Cerebellar cortex (tissue), 1 donor: ENCODE measurements at regions not wholly inside any gene's neighbourhood (a gene's known extent, or its start where the extent isn't known, plus 50 kb on each side); places are given as distances from the start of the nearest gene placed in this dataset.
"Not testable (repeated sequence)": the region's sequence is repeated elsewhere in the genome, so short reads cannot be mapped to it uniquely, and the experiment has no call there.

Experiments used
- DNase-seq: peaks from one replicate; pipeline ENCODE4 v3.0.0-alpha.2; 2015; ENCODE audit warnings: low spot score

- no peak for DNase-seq
Measured at GRCh38 chr3:107468782-107469181, 54.0 kb upstream of the BBX start.

GRCh38 chr3:107470496-107470895 is 52.3 kb upstream of the BBX start:
- DNase-seq = not testable (repeated sequence)
